ENCODE measurements at regions not wholly inside any gene's neighbourhood (a gene's known extent, or its start where the extent isn't known, plus 50 kb on each side); places are given as distances from the start of the nearest gene placed in this dataset.

- TF ChIP-seq CTCF (IDR thresholded peaks at IDR 0.05; ENCODE audit: low read length), result no peak
- TF ChIP-seq EZH2 (IDR thresholded peaks at IDR 0.05; ENCODE audit: borderline replicate concordance, low read length), result no peak
Measured at GRCh38 chr5:62771341-62771740, 192.7 kb downstream of the LRRC70 start.

Measured in OCI-LY1 (cell line).